ENCODE measurements at regions not wholly inside any gene's neighbourhood (a gene's known extent, or its start where the extent isn't known, plus 50 kb on each side); places are given as distances from the start of the nearest gene placed in this dataset.
"Not testable (repeated sequence)": the region's sequence is repeated elsewhere in the genome, so short reads cannot be mapped to it uniquely, and the experiment has no call there.

GRCh38 chr14:83556746-83557453 lies 1973.0 kb upstream of the FLRT2 start:
- DNase-seq (ENCODE audit: low read depth in 2 of 2), result no peak

GRCh38 chr14:83558946-83559345 lies 1971.0 kb upstream of the FLRT2 start:
- no peak for DNase-seq (ENCODE audit: low read depth in 2 of 2)

GRCh38 chr14:83559721-83560120 lies 1970.2 kb upstream of the FLRT2 start:
- no peak for DNase-seq (ENCODE audit: low read depth in 2 of 2)

GRCh38 chr14:83561261-83561660 lies 1968.7 kb upstream of the FLRT2 start:
- no peak for DNase-seq (ENCODE audit: low read depth in 2 of 2)

GRCh38 chr14:83566567-83566966 lies 1963.4 kb upstream of the FLRT2 start:
- no peak for DNase-seq (ENCODE audit: low read depth in 2 of 2)

- no peak for DNase-seq (ENCODE audit: low read depth in 2 of 2)
These were observed 1961.8 kb upstream of the FLRT2 start for GRCh38 chr14:83568141-83568540.

GRCh38 chr14:83575301-83575700 lies 1954.6 kb upstream of the FLRT2 start:
- no peak for DNase-seq (ENCODE audit: low read depth in 2 of 2)

- no peak for DNase-seq (ENCODE audit: low read depth in 2 of 2)
These were observed 1946.7 kb upstream of the FLRT2 start for GRCh38 chr14:83583201-83583600.

GRCh38 chr14:83594874-83595273 lies 1935.1 kb upstream of the FLRT2 start:
- DNase-seq (ENCODE audit: low read depth in 2 of 2), result no peak

- no peak for DNase-seq (ENCODE audit: low read depth in 2 of 2)
These were observed 1922.3 kb upstream of the FLRT2 start for GRCh38 chr14:83607682-83608081.

GRCh38 chr14:83611491-83611890 lies 1918.5 kb upstream of the FLRT2 start:
- DNase-seq (ENCODE audit: low read depth in 2 of 2), result no peak

- no peak for DNase-seq (ENCODE audit: low read depth in 2 of 2)
These were observed 1918.0 kb upstream of the FLRT2 start for GRCh38 chr14:83611906-83612390.

- no peak for DNase-seq (ENCODE audit: low read depth in 2 of 2)
These were observed 1915.0 kb upstream of the FLRT2 start for GRCh38 chr14:83614956-83615355.

- DNase-seq (ENCODE audit: low read depth in 2 of 2), result no peak
These were observed 1905.4 kb upstream of the FLRT2 start for GRCh38 chr14:83624541-83624940.

- DNase-seq (ENCODE audit: low read depth in 2 of 2), result no peak
These were observed 1897.6 kb upstream of the FLRT2 start for GRCh38 chr14:83632375-83632774.

GRCh38 chr14:83638748-83639504 lies 1891.0 kb upstream of the FLRT2 start:
- DNase-seq (ENCODE audit: low read depth in 2 of 2), result no peak

- not testable (repeated sequence) for DNase-seq (ENCODE audit: low read depth in 2 of 2)
These were observed 1890.5 kb upstream of the FLRT2 start for GRCh38 chr14:83639505-83639875.

GRCh38 chr14:83646228-83646627 lies 1883.7 kb upstream of the FLRT2 start:
- no peak for DNase-seq (ENCODE audit: low read depth in 2 of 2)

GRCh38 chr14:83660597-83660996 lies 1869.3 kb upstream of the FLRT2 start:
- no peak for DNase-seq (ENCODE audit: low read depth in 2 of 2)

- no peak for DNase-seq (ENCODE audit: low read depth in 2 of 2)
These were observed 1865.6 kb upstream of the FLRT2 start for GRCh38 chr14:83664389-83664788.

GRCh38 chr14:83689265-83689664 lies 1840.7 kb upstream of the FLRT2 start:
- DNase-seq (ENCODE audit: low read depth in 2 of 2), result no peak

- no peak for DNase-seq (ENCODE audit: low read depth in 2 of 2)
These were observed 1832.8 kb upstream of the FLRT2 start for GRCh38 chr14:83697099-83697498.

- no peak for DNase-seq (ENCODE audit: low read depth in 2 of 2)
These were observed 1827.3 kb upstream of the FLRT2 start for GRCh38 chr14:83702619-83703018.

All from stimulated activated CD4-positive, alpha-beta T cell treated with anti-CD3 and anti-CD28 coated beads, Interleukin-12 subunit alpha, Interleukin-12 subunit beta, amount 100 ng/mL, for 24 hours (primary cell).